Trophoblast cell (in vitro differentiated cells and primary cell): ENCODE measurements at regions not wholly inside any gene's neighbourhood (a gene's known extent, or its start where the extent isn't known, plus 50 kb on each side); places are given as distances from the start of the nearest gene placed in this dataset.

ENCODE experiments used
- DNase-seq, 2 donors: peaks; one replicate each; pipeline ENCODE4 v3.0.0-alpha.2; 2016
- H2AFZ ChIP-seq: 2 replicates; pipeline ENCODE4 v1.6.1; 2013; ENCODE audit warnings: low read length, moderate library complexity, mild to moderate bottlenecking; ENCODE audit not compliant: insufficient read depth, poor library complexity
- H2AK5ac ChIP-seq: 2 replicates; pipeline ENCODE4 v1.6.1; 2013; ENCODE audit warnings: mild to moderate bottlenecking, low read length
- H2BK120ac ChIP-seq: 2 replicates; pipeline ENCODE4 v1.6.1; 2013; ENCODE audit warnings: low read length, mild to moderate bottlenecking, moderate library complexity; ENCODE audit not compliant: insufficient read depth, poor library complexity
- H2BK12ac ChIP-seq: 2 replicates; pipeline ENCODE4 v1.6.1; 2013; ENCODE audit warnings: mild to moderate bottlenecking, low read length, moderate library complexity
- H2BK5ac ChIP-seq: 2 replicates; pipeline ENCODE4 v1.6.1; 2013; ENCODE audit warnings: low read length, low read depth, moderate library complexity, mild to moderate bottlenecking; ENCODE audit not compliant: poor library complexity
- H3K14ac ChIP-seq: 2 replicates; pipeline ENCODE4 v1.6.1; 2013; ENCODE audit warnings: mild to moderate bottlenecking, low read length
- H3K18ac ChIP-seq: 2 replicates; pipeline ENCODE4 v1.6.1; 2013; ENCODE audit warnings: mild to moderate bottlenecking, low read length
- H3K23ac ChIP-seq: 2 replicates; pipeline ENCODE4 v1.6.1; 2013; ENCODE audit warnings: low read length
- H3K27ac ChIP-seq: 2 replicates; pipeline ENCODE4 v1.5.1; 2013; ENCODE audit warnings: low read depth, mild to moderate bottlenecking, inconsistent platforms, low read length, moderate library complexity
- H3K27me3 ChIP-seq: 2 replicates; pipeline ENCODE4 v1.6.1; 2013; ENCODE audit warnings: inconsistent platforms, mild to moderate bottlenecking, low read length, moderate library complexity; ENCODE audit not compliant: insufficient read depth
- H3K36me3 ChIP-seq, 2 experiments: 1 replicate in 1 of 2; 2 replicates in 1 of 2; pipeline ENCODE4 v1.6.1; 2013; ENCODE audit warnings: low read length in 2 of 2, mild to moderate bottlenecking in 2 of 2, moderate library complexity in 1 of 2; ENCODE audit not compliant: insufficient read depth in 2 of 2, control insufficient read depth in 1 of 2
- H3K4ac ChIP-seq: 2 replicates; pipeline ENCODE4 v1.6.1; 2013; ENCODE audit warnings: low read depth, mild to moderate bottlenecking, low read length, moderate library complexity
- H3K4me1 ChIP-seq, 2 experiments: 1 replicate in 1 of 2; 2 replicates in 1 of 2; pipeline ENCODE4 v1.6.1; 2013; ENCODE audit warnings: low read length in 2 of 2, mild to moderate bottlenecking in 2 of 2, moderate library complexity in 1 of 2; ENCODE audit not compliant: insufficient read depth in 2 of 2, control insufficient read depth in 1 of 2
- H3K4me2 ChIP-seq: 2 replicates; pipeline ENCODE4 v1.6.1; 2013; ENCODE audit warnings: inconsistent platforms, mild to moderate bottlenecking, low read length, moderate library complexity
- H3K4me3 ChIP-seq: 2 replicates; pipeline ENCODE4 v1.5.1; 2013; ENCODE audit warnings: mild to moderate bottlenecking, low read depth, low read length, inconsistent platforms
- H3K79me1 ChIP-seq: one replicate; pipeline ENCODE4 v1.6.1; 2013; ENCODE audit warnings: low read length
- H3K79me2 ChIP-seq: 2 replicates; pipeline ENCODE4 v1.6.1; 2013; ENCODE audit warnings: low read length, mild to moderate bottlenecking; ENCODE audit not compliant: control insufficient read depth, insufficient read depth, poor library complexity
- H3K9ac ChIP-seq: 2 replicates; pipeline ENCODE4 v1.6.1; 2013; ENCODE audit warnings: mild to moderate bottlenecking, low read length
- H3K9me3 ChIP-seq: 2 replicates; pipeline ENCODE4 v1.6.1; 2013; ENCODE audit warnings: low read depth, mild to moderate bottlenecking, control low read depth, inconsistent platforms, low read length; ENCODE audit not compliant: insufficient read depth
- H4K12ac ChIP-seq: 2 replicates; pipeline ENCODE4 v1.6.1; 2013; ENCODE audit warnings: low read depth, mild to moderate bottlenecking, low read length, moderate library complexity
- H4K8ac ChIP-seq: 2 replicates; pipeline ENCODE4 v1.6.1; 2013; ENCODE audit warnings: low read depth, mild to moderate bottlenecking, low read length, moderate library complexity
- H4K91ac ChIP-seq: one replicate; pipeline ENCODE4 v1.6.1; 2013; ENCODE audit warnings: low read depth, mild to moderate bottlenecking, low read length, moderate library complexity
- WGBS: extraction: QIAGEN DNeasy Blood & Tissue Kit; methylation state at CpG from one replicate; pipeline ENCODE4 v1.1.7; 2013; ENCODE audit warnings: missing lambda C conversion rate; ENCODE audit not compliant: insufficient read length, insufficient coverage; ENCODE audit errors: extremely low coverage; 5-methylcytosine and 5-hydroxymethylcytosine counted together

DNA sequence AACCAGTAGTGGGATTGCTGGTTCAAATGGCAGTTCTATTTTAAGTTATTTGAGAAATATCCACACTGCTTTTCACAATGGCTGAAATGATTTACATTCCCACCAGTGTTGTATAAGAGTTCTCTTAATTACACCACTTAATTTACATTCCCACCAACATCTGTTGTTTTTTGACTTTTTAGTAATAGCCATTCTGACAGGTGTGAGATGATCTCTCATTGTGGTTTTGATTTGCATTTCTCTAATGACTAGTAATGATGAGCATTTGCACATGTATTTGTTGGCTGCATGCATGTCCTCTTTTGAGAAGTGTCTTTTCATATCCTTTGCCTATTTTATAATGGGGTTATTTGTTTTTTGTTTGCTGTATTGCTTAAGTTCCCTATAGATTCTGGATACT lies 688.3 kb downstream of the PRR16 start:
- Histone ChIP-seq H3K4me3 (no peak overlapping the region), H3K79me2 (no peaks in the 10 kb centered on the region), H3K18ac (no peak overlapping the region), H3K27me3 (no peaks in the 10 kb centered on the region), H2BK5ac (no peak overlapping the region), H3K4ac (no peak overlapping the region), H3K27ac (no peak overlapping the region), H2BK12ac (no peak overlapping the region), H3K4me1 (no peaks in the 10 kb centered on the region), H4K12ac (no peak overlapping the region), H3K9ac (no peak overlapping the region), H2BK120ac (no peak overlapping the region), H2AK5ac (no peak overlapping the region), H3K9me3 (no peaks in the 10 kb centered on the region), H3K23ac (no peak overlapping the region), H3K79me1 (no peaks in the 10 kb centered on the region), H2AFZ (no peak overlapping the region), H3K4me2 (no peak overlapping the region), H3K14ac (no peak overlapping the region), H4K91ac (no peak overlapping the region), H3K36me3 (no peaks in the 10 kb centered on the region), H4K8ac (no peak overlapping the region)
- DNase-seq = no peak

DNA sequence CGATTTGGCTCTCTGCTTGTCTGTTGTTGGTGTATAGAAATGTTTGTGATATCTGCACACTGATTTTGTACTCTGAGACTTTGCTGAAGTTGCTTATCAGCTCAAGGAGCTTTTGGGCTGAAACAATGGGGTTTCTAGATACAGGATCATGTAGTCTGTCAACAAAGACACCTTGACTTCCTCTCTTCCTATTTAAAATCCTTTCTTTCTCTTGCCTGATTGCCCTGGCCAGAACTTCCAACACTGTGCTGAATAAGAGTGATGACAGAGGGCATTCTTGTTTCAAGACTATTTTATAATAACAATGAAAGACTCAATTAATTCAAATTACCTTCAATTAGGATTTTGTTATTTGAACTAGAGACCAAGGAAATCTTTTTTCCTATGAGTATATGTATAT lies 692.5 kb downstream of the PRR16 start:
- Histone ChIP-seq H3K27ac (no peak overlapping the region), H2BK5ac (no peak overlapping the region), H3K4me2 (no peak overlapping the region), H3K36me3 (no peaks in the 10 kb centered on the region), H2AFZ (no peak overlapping the region), H3K4me1 (no peaks in the 10 kb centered on the region), H4K8ac (no peak overlapping the region), H4K91ac (no peak overlapping the region), H3K9me3 (no peaks in the 10 kb centered on the region), H2BK12ac (no peak overlapping the region), H3K27me3 (no peaks in the 10 kb centered on the region), H3K4ac (no peak overlapping the region), H2BK120ac (no peak overlapping the region), H3K23ac (no peak overlapping the region), H3K4me3 (no peak overlapping the region), H3K9ac (no peak overlapping the region), H3K79me2 (no peaks in the 10 kb centered on the region), H3K18ac (no peak overlapping the region), H3K79me1 (no peaks in the 10 kb centered on the region), H3K14ac (no peak overlapping the region), H4K12ac (no peak overlapping the region), H2AK5ac (no peak overlapping the region)
- DNase-seq = no peak
- no CpG with 5 or more reads among the region's 1 CpG for WGBS

DNA sequence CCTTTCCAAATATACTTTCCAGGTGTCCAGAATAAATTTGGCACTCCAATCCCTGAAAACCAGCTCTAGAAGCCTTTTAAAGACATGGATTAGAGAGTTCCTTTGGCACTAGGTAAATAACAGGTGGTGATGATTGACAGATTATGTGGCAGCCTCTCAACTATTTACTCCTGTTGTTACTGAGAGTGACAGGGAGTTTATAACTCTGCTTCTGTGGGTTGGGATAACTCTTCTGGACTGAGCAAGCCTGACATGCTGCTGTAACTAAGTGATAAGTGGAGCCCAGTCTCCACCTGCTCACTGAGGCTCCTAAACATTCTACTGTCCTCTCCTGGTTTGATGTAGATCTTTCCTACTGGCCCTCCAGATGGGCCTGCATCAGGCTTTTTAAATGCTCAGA lies 693.2 kb upstream of the FTMT start:
- H2BK12ac ChIP-seq = no peak overlapping the region
- H3K79me2 ChIP-seq = no peaks in the 10 kb centered on the region
- DNase-seq = no peak
- no peak overlapping the region for H3K14ac ChIP-seq
- H3K9ac ChIP-seq = no peak overlapping the region
- H3K4me2 ChIP-seq = no peak overlapping the region
- no peak overlapping the region for H3K23ac ChIP-seq
- H3K4me3 ChIP-seq = no peak overlapping the region
- no peak overlapping the region for H3K18ac ChIP-seq
- no peak overlapping the region for H2AK5ac ChIP-seq
- H3K27me3 ChIP-seq = no peaks in the 10 kb centered on the region
- no peak overlapping the region for H2BK120ac ChIP-seq
- H3K27ac ChIP-seq = no peak overlapping the region
- H3K4me1 ChIP-seq = no peaks in the 10 kb centered on the region
- H2BK5ac ChIP-seq = no peak overlapping the region
- H4K12ac ChIP-seq = no peak overlapping the region
- no peak overlapping the region for H2AFZ ChIP-seq
- H4K91ac ChIP-seq = no peak overlapping the region
- no peaks in the 10 kb centered on the region for H3K79me1 ChIP-seq
- H3K36me3 ChIP-seq = no peaks in the 10 kb centered on the region
- no peak overlapping the region for H4K8ac ChIP-seq
- H3K9me3 ChIP-seq = no peaks in the 10 kb centered on the region
- no peak overlapping the region for H3K4ac ChIP-seq

DNA sequence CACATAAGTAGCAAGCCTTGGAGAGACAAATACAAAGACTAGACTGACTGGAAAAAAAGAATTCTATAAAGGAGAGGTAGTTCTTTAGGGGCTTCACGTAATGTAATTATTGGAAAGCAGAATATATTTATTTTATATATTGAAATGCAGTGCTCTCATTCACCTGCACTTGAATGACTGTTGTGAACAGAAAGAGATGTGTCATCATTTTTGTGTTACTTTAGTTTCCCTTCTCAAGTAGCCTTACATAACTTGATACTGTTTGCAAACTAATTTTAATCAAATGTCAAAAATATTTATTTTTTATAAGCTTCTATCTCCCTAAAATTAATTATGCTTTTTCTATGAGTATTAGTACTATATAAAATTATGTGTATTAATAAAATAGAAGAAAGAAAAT lies 691.1 kb upstream of the FTMT start:
- H2AFZ ChIP-seq = no peak overlapping the region
- H2AK5ac ChIP-seq = no peak overlapping the region

DNA sequence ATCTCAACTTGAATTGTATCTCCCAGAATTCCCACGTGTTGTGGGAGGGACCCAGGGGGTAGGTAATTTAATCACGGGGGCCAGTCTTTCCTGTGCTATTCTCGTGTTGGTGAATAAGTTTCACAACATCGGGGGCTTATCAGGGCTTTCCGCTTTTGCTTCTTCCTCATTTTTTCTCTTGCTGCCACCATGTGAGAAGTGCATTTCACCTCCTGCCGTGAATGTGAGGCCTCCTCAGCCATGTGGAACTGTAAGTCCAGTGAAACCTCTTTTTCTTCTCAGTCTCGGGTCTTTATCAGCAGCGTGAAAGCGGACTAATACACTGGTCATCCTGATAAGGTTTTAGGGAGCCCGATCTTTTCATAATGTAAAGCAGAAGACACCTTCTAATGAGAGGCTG lies 687.0 kb upstream of the FTMT start:
- no peak for DNase-seq
- Histone ChIP-seq H3K14ac (no peak overlapping the region), H3K4me1 (no peaks in the 10 kb centered on the region), H2BK12ac (no peak overlapping the region), H2AFZ (no peak overlapping the region), H3K4me2 (no peak overlapping the region), H3K79me1 (no peaks in the 10 kb centered on the region), H3K4ac (no peak overlapping the region), H3K23ac (no peak overlapping the region), H3K18ac (no peak overlapping the region), H4K8ac (no peak overlapping the region), H3K27ac (no peak overlapping the region), H3K9ac (no peak overlapping the region), H3K36me3 (no peaks in the 10 kb centered on the region), H2BK120ac (no peak overlapping the region), H2BK5ac (no peak overlapping the region), H3K79me2 (no peaks in the 10 kb centered on the region), H3K27me3 (no peaks in the 10 kb centered on the region), H2AK5ac (no peak overlapping the region), H3K4me3 (no peak overlapping the region), H4K12ac (no peak overlapping the region), H4K91ac (no peak overlapping the region), H3K9me3 (no peaks in the 10 kb centered on the region)
- no CpG with 5 or more reads among the region's 10 CpGs for WGBS

More for the DNA sequence above, 691.1 kb upstream of the FTMT start:
- no peak overlapping the region for H4K12ac ChIP-seq
- no peak overlapping the region for H3K4me2 ChIP-seq
- no peak overlapping the region for H4K91ac ChIP-seq
- H2BK5ac ChIP-seq = no peak overlapping the region
- no peak overlapping the region for H3K27ac ChIP-seq
- H3K23ac ChIP-seq = no peak overlapping the region
- H3K79me2 ChIP-seq = no peaks in the 10 kb centered on the region
- H3K14ac ChIP-seq = no peak overlapping the region
- H3K27me3 ChIP-seq = no peaks in the 10 kb centered on the region
- no peak overlapping the region for H3K4ac ChIP-seq
- no peak overlapping the region for H4K8ac ChIP-seq
- no peaks in the 10 kb centered on the region for H3K79me1 ChIP-seq
- H2BK120ac ChIP-seq = no peak overlapping the region
- no peaks in the 10 kb centered on the region for H3K4me1 ChIP-seq
- no peaks in the 10 kb centered on the region for H3K36me3 ChIP-seq
- H3K9ac ChIP-seq = no peak overlapping the region
- H3K4me3 ChIP-seq = no peak overlapping the region
- no peak for DNase-seq
- no CpG with 5 or more reads among the region's 1 CpG for WGBS
- H3K9me3 ChIP-seq = no peaks in the 10 kb centered on the region
- no peak overlapping the region for H3K18ac ChIP-seq
- H2BK12ac ChIP-seq = no peak overlapping the region
